ENCODE measurements at regions not wholly inside any gene's neighbourhood (a gene's known extent, or its start where the extent isn't known, plus 50 kb on each side); places are given as distances from the start of the nearest gene placed in this dataset.

DNA sequence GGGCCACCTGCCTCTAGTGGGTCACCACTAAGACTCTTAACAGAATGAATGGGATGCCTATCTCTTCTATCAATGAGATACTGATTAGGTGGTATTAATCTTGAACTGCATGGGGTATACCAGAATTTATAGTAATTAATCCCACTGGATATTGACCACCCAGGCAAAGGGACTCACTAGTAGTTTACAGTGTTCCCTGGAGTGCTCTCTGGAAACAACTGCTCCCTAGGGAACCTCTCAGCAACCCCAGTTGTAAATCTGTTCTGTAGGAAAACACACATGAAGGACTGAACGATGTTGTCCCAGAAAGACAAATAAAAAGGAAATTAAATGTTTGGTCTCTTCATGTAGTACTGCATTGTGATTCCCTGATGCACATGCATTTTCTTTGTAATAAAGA lies 430.5 kb downstream of the HLX start:
- no peak for DNase-seq

DNA sequence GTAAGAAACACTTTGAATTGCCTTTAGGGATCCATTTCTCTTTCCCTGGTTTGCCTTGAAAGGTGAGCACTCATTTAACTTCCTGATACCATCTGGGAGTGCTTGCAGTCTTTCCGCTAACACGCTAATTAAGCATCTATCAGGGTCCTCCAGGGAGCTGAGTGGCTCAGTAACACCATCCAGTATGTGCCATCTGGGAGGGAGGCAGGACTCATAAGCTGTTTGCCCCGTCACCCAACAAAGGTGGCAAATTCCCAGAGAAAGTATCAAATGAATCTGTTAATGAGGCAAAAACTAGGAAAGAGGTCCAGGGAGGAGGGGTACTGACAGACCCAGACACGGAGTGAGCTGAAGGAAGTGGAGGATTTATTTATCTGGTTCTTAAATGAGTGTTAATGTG lies 430.9 kb downstream of the HLX start:
- peak; percentile 27 for DNase-seq

DNA sequence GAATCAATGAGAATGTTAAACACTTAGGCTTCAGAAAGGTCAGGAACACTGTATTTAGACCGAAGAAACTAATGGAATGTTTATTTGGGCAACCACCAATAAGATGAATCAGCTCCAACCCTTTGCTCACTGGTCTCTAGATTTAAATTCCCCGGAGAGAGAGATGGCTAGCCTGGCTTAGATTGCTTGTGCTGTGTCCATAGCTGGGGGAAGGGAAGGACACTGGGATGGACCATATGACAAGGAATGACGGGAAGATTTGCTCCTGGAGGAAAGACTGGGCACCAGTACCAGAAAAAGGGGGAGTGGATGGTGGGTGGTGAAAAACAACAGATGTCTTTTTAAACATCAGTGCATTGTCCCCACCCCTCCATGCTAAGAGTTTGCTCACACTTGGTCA lies 426.6 kb downstream of the DUSP10 start:
- DNase-seq = no peak

DNA sequence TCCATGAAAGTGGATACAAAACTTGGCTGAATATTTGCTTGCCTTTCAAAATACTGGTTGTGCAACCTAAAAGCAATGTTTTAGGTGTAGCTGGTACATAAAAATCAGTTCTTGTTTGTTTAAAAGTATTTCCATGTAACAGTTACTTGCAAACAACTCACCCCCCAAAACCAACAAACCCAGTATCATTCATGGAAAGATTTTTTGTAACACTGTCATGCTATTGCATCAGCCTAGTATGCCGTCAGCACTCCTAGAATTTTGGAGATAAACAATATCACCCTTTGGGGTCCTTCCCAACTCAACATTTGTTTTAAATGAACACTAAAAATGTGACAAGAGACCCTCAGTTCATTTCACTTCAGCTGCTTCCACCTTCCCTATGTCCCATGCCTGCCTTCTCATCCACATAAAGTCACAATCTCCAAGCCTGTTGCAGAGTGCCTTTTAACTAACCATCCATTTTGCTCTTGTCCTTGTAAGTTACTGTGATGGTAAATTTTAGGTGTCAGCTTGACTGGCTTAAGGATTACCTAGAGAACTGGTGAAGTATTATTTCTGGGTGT lies 425.3 kb downstream of the DUSP10 start:
- DNase-seq = no peak

DNA sequence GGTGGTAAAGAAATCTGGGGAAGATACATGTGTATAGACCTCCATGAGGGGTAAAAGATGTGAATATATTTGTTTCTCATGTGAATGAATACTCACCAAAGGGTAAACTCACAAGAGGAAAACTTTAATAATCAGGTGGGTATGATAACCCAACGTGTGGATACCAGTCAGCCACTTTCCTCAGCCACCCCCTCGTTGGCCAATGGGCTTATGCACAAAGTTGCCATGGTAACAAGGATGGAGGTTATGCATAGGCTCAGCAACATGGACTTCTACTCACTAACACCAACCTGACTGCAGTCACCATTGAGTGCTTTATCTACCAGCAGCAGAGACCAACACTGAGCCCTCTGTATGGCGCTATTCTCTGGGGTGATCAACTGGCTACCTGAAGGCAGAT lies 424.4 kb downstream of the DUSP10 start:
- no peak for DNase-seq

DNA sequence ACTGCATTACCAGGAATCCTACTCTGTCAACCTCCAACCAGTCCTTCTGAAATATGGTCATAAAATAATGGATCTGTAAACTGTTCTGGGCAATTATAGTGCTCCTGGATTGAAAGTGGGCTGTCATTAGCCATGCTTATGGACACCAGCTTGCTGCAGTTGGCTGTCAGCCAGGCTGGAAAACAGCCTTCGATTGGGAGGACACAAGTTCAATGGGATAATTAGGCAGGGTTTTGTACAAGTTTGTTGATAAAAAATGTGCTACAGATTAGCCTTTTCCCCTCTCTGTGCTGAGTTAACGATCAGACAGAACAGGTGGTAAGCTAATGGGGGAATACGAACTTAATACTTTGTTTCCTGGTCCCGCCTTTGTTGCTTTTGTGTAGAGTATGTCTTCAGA lies 413.9 kb downstream of the DUSP10 start:
- DNase-seq = no peak

DNA sequence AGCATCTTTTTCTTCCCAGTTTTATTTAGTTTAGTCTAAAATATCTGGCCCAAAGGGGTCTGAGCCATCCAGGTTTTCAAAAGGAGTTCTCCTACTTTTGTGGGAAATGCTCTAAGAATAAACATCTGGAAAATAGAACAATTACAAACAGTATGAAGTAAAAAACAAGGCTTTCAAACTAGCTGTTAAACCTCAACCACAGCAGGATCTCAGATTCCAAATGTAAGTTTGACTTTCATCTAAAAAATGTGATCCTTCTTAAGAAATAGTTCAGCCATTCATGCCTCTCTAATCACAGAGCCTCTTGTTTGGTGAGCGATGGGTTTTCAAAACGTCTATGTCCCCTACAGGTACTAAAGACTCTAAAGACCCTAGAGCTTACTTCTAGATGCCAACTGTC lies 413.5 kb downstream of the DUSP10 start:
- DNase-seq = no peak

DNA sequence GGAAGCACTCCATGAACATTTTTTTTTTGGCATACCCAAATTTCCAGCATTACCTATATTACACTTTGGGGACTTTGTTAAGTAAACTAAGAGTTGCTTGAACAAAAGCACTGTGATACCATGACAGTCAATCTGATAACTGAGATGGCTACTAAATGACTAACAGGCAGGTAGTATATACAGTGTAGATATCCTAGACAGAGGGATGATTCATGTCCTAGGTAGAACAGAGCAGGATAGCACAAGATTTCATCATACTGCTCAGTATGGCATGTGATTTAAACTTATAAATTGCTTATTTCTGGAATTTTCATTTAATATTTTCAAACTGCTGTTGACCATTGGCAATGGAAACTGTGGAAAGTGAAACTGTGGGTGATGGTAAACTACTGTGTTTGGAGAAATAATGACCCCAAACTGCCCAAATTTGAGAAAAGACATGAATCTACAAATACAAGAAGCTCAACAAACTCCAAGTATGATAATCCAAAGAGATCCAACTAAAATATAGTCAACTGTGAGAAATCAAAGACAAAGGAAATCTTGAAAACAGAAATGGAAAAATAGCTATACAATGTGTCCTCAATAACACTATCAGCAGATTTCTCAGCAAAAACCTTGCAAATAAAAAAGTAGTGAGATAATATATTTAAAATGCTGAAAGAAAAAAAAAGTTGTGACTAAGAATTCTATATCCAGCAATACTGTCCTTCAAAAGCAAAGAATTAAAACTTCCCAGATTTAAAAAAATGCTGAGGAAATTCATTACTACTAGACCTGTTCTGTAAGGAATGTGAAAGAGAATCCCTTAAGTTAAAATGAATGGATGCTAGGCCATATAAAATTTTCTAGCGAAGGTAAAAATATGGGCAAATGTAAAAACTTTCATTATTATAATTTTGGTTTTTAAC lies 410.4 kb downstream of the DUSP10 start:
- DNase-seq = no peak

DNA sequence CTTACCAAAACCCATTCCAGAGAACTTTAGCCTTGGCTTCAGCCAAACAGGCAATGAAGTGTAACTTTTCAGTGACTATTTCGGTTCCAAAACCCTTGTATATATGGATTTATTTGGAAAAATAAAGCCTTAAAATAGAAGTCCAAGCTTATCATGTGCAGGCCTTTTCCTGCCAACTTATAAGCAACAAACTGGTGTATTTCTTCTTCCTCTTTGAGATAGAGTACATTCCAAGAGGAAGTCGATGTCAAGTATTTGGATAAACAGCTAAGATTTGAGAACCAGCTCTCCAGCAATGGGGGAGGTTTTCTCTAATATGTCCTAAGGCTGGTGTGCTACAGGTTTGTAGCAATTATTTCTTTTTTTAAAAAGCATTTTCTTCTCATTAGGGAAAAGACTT lies 407.8 kb downstream of the DUSP10 start:
- DNase-seq = peak; percentile 22

DNA sequence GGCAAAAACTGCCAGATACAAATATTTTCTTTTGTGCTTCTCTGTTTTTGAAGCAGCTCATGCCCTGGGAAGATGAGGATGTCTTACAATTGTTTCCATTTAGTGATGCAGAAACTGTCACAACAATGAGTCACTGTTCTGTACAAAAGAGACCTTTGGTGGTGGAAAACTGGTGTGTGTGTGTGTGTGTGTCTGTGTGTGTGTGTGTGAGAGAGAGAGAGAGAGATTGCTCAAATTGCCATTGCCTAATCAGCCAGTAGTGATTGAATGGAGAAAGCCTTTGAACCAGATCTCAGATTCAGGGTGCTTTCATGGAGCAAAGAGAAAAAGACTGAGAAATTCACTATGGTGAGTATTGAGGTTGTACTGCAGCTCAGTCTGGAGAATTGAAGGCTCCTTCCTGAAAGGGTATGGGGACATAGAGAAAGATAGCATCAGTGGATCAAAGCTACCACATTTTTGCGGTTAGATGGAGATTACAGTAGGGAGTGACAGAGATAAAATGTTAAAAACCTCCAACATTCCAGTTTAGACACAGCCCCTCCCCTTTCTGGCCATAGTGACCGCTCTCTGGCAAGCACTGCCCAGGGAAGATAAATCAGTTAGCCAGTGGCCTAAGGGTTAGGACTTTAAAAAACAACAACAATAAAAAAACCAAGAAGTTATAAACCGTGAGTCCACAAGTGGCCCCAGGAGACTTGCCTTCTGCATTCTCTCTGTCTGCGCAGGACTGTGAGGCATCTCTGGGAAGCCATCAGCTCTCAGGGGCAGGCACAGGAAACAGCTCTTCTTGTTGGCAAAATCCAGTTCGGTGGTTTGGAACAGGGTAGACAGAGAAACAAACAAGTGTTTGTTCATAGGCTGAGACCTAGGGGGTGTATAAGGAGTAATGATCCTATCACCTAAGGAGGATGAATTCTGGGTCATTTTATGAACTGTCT lies 406.5 kb downstream of the DUSP10 start:
- DNase-seq = peak; percentile 95

DNA sequence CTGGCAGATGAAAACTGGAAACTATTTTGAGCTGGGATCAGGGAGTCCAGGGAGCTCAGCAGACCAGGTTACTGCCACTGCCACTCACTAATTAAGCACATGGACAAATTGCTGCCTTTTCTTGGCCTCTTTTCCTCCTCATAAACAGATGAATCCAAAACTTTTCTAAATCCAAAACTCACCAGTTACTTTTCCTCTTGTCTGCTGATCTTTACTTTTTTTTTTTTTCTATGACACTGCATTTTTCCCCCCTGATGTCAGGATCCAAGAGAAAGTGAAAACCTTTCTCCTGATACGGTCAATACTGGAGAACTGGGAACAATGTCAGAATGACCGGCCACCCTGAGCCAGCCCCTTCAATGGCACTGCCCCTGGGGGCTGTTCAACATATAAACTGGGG lies 405.8 kb downstream of the DUSP10 start:
- peak; percentile 52 for DNase-seq

DNA sequence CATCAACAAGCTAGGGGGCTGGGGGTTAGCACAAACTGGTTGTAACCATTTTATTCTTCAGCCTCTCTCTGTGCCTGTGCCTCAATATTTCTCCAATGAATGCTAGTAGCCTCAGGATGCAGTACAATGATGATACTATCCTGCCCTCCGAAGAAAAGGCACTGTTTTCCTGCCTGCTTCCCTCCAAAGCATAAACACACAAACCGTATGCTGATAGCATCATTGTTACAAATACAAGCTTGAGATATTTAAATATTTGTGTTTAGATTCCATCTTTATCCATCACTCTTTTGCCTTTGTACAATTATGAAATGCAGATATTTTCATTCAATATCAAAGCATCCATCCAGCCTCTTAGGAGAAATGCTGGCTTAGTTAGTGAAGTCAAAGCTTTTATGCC lies 404.8 kb downstream of the DUSP10 start:
- no peak for DNase-seq

DNA sequence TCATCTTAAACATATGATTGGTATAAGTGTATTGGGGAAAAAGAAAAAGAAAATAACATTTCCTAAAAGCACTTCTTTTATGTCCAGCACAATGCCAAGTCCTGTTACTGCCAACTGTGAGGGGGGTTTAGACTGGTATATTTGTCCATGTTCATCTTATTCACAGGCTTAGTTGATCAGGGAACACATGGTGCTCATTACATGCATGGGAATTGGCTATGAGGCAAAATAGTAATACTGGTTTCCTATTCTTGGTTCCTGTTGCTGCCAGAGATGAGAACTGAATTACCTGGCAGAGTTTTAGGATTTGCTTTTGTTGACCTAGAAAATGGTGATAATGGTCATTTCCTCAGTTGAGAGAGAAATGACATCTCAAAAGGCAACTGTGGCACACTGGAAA lies 398.8 kb downstream of the DUSP10 start:
- no peak for DNase-seq

DNA sequence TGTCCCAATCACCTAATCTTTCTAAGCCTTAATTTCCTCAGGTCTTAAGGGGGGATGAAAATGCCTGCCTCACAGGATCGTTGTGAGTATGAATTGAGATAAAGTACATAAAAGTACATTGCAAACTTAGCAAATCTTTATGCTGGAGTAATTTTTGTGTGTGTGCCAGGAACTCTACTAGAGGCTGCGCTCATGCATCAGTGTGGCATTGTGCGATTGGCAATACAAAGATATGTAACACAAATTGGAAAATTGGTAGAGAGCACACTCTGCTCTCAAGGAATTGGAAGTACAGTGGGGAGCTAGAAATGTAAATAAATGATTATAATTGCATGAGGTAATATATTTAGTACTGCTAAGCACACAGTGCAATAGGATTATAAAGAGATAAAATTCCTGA lies 398.3 kb downstream of the DUSP10 start:
- no peak for DNase-seq

DNA sequence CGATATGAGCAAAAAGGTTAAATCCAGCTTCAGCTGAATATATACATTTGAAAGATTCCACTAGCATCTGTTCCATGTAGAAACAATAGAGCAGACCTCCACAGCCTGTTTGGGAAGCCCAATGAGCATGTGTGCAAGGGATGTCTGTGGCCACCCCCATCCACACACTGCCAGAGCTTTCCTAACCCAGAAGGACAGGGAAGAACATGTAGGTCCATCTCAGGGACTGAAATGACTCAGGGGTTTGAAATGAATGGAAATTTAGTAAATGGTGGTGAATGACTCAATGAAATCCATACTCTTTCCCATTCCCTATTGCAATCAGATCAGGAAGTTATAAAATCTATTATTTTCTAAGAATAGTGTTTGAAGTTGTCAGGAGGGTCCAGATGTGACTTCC lies 397.2 kb downstream of the DUSP10 start:
- DNase-seq = peak; percentile 55

DNA sequence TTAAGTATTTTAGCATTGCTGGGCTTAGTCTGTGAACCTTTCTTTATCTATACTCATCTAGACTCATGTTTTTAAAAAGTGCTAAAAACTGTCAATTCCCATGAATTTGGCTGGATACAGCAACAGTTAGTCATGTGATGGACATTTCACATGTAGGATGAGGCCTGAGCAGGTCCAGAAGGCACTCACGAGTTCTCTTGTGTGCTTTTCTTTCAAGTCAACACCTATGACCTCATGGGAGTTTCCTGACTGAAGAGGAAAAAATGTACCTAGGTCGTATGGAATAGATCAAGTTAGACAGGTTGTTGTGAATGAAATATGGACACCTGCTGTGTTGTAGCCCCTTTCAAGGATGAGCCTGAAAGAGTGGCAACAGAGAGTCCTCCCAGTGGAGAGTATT lies 394.2 kb downstream of the DUSP10 start:
- peak; percentile 98 for DNase-seq

DNA sequence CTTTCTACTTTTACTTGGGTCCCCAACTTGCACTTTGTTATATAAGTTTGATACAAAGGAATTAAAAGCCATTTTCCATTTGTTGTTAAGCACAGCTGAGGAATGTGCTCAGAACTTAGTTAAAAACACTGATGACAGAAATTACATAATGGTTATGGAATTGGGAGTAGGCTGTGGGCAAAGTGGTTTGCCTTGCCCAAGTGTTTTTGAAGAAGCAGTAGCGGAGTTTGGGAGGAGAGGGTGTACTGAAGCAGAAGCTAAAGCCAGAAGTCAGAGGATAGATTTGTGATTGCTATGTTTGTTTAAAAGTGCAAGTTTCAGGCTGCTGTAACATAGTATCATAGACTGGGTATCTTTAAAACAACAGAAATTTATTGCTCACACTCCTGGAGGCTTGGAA lies 391.8 kb downstream of the DUSP10 start:
- DNase-seq = no peak

DNA sequence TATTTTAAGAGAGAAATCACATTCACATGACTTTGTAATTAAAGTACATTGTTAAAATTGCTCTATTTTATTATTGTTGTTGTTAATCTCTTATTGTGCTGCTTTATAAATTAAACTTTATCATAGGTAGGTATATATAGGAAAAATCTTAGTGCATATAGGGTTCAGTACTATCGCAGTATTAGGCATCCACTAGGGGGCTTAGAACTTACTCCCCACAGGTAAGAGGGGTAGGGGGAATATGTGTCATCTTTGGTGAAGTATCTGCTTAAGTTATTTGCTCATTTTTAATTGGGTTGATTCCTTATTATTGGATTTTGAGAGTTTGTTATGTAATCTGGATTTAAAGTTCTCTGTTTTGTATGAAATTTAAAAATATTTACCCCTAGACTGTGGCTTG lies 385.2 kb downstream of the DUSP10 start:
- DNase-seq = no peak

DNA sequence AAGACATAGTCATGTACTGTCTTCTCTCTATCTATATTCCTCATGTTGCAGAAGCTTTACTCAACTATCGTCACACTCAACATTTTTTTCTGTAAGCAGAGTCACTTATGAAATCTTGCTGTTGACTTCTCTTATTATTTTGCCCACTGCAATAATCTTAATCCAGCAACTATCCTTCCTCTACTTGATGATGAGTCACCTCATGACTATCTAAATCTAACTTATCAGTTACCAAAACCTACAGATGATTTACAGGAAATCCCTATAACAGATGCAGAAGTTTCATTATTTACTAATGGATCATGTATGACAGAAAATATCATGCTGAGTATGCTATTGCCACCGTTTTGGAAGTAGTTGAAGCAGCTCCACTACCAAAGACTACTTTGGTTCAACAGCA lies 378.9 kb downstream of the DUSP10 start:
- no peak for DNase-seq

DNA sequence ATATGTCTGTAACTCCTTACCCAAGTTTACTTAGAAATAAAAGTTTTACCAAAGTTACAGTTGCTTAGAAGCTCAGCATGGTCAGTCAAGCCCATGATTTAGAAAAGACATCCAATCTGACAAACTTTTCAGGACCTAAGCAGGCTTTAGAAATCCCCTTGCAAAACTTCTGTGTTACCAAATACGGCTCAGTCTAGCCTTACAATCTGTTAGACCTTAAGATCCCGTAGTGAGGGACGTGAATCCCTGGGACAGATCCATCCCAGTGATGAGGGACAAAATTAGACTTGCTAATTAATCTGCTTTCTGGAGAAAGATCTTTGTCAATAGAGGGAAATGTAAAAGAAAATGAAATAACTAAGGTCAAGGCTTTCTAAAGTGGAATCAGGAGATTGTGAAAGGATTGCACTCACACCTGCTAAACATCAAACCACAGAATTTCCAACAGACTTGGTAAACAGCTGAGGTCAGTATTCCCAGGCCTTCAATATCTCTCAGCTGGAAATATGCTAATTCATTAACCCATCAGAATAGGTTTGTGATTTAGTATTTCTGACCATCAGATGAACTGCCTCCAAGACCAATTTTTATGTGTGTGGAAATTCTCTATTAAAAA lies 375.3 kb downstream of the DUSP10 start:
- no peak for DNase-seq

DNA sequence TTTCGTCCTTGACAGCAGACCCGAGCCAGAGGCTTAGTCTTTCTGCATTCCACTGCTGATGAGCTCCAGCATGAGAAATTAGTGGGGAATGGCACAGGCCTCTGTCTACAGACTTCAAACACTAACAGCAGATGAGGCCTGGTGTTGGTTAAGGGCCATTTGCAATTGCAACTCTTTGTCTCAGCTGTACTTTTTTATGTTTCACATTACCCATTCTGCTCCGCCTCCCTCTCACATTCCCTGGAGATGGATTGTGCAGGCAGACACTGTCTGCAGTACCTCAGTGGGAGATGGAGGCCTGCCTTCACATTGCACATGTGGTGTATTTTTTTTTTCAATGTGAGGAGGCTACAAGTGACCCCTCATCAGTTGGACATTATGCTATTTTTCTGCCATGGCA lies 370.2 kb downstream of the DUSP10 start:
- DNase-seq = no peak

DNA sequence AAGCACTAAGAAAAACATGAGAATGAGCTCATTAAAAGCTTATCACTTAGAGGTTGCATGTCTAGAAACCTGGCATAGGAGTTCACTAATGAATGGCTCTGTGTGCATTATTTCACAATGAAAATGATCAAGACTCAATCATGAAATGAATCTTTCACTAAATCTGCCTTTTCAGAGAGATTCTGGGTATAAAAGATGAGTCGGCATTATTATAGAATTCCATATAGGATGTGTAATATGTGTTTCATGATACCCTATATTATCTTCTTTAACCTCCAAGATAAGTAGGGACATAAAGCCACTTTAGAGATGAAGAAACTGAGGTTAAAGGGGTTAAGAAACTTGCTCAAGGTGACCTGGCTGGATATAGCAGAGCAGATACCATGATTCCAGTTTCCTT lies 368.1 kb downstream of the DUSP10 start:
- no peak for DNase-seq

DNA sequence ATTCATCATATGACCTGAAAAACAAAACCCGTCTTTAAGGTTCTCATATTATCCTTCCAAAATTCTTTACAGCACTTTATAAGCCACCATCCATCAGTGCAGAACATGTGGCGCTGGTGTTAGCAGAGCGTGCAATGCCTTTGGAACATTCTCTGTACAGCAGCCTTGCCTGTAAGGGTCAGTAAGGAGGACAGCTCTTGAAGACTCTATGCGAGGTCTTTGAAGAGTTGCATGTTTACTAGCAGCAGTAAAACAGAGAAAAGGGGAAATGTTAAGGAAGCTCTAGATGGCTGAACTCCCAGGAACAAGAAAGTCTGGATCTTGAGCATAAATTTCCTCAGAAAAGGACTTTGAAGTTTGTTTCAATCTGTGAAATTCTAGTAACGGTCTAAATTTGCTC lies 365.6 kb downstream of the DUSP10 start:
- DNase-seq = no peak
